HG03280 (cell line): ENCODE measurements at regions not wholly inside any gene's neighbourhood (a gene's known extent, or its start where the extent isn't known, plus 50 kb on each side); places are given as distances from the start of the nearest gene placed in this dataset.
A peak's percentile ranks its signal among the peaks of the same experiment; 100 is the strongest.
"Not testable (repeated sequence)": the region's sequence is repeated elsewhere in the genome, so short reads cannot be mapped to it uniquely, and the experiment has no call there.

Experiments
- ATAC-seq: cut with Tn5 transposase; IDR thresholded peaks from one replicate; pipeline ENCODE4 v1.9.1; 2021; ENCODE audit warnings: mild to moderate bottlenecking, moderate library complexity; ENCODE audit not compliant: unreplicated experiment

DNA sequence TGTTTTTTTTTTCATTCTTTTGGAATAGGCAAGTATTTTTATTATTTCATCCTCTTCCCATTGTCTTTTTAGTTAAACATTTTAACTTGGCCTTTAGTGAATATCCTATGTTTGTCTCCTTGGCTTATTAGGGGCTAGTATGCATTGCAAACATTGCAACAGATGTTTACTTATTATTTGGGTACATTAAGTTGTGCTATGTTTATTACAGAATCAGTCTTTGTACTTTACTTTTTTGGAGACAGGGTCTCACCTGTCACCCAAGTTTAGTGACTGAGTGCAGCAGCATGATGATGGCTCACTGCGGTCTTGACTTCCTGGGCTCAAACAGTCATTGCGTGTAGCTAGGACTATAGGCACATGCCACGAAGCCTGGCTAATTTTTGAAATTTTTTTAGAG, 51.1 kb upstream of the NUDT6 start:
- ATAC-seq, result no peak

DNA sequence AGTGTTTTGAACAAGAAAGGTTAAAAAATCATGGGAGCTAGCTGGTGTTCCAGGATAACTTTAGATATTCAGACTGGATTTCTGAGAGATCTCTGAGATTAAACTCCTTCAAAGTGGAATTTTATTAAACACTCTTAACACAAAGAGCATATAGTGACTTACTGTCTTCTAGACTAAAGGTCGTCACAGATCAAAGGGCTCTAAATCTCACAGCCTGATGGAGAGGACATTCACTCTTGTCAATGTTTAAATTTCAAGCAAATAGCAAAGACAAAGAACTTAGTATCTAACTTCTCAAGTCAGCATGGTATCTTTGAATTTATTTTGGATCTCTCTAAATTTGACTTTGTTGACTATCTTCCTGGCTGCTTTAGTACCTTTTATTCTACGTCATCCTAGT, 53.7 kb upstream of the NUDT6 start:
- no peak for ATAC-seq

DNA sequence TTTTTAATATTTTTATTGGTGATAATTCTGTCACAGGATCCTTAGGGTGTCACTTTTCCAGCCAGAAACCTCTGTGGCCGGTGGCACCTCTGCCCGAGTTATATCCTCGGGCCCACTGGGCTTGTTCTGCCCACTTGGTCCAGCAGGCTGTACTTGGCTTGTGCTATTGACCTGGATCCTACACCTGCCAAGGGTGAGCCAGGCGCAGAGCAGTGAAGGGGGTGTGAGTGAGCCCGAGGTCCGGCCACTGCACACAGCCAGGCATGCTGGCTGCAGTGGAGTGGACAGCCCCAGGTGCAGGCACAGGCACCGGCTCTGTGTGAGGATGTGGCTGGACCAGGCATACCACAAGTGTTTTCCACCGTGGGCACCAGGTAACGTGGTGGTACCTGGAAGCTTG, 54.7 kb upstream of the NUDT6 start:
- no peak for ATAC-seq

DNA sequence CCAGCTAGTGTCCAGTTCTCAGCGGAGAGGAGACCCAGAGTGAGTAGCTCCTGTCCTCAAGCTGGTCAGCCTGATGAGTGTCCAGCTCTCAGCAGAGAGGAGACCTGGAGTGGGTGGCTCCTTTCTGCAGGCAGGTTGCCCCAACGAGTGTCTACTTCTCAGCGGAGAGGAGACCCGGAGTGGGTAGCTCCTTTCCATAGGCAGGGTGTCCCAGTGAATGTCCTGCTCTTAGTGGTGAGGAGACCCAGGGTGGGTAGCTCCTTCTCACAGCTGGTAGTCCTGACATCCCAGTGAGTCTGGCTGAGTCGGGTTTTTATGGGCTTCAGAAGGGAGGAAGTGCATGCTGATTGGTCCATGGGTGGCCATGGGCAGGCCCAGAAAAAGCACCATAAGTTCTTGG, 55.7 kb upstream of the NUDT6 start:
- no peak for ATAC-seq

DNA sequence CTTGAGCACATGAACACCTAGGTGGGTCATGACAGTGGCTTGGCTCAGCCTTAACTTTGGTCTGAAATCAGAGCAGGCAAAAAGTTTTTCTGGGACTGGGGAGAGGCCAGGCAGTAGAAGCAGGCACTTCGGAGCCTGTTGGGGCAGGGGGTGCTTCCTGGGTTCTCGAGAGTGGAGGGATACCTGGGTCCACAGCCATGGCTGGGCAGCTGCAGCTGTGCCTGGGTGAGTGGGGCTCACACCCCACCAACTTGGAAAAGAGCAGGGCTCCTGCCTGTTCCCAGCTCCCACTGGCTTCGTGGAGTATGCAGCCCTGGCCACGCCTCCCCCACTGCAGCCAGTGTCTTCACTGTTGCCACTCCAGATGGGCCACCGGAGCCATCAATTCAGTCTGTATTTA, 56.4 kb upstream of the NUDT6 start:
- ATAC-seq, result no peak

DNA sequence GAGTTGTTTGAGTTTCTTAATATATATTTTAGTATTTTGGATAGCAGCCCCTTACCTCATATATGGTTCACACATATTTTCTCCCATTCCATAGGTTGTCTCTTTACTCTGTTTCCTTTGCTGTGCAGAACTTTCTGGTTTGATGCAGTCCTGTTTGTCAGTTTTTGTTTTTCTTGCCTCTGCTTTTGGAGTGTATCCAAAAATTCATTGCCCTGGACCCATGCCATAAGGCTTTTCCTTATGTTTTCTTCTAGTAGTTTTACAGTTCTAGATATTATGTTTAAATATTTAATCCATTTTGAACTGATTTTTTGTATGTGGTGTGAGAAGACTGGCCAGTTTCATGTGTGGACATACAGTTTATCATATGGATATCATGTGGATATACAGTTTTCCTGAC, 58.5 kb upstream of the NUDT6 start:
- no peak for ATAC-seq

DNA sequence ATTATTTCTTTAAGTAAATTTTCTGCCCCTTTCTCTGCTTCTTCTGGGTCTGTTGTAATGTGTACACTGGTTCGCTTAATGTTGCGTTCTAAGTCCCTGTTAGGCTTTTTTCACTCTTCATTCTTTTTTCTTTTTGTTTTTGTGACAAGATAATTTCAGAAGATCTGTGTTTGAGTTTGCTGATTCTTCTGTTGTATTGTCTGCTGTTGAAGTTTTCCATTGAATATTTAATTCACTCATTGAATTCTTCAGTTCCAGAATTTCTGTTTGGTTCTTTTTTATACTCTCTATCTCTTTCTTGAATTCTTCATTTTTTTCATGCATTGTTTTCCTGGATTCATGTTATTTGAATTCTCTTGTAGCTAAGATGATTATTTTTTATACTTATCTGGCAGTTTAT, 66.3 kb upstream of the NUDT6 start:
- ATAC-seq, result no peak

DNA sequence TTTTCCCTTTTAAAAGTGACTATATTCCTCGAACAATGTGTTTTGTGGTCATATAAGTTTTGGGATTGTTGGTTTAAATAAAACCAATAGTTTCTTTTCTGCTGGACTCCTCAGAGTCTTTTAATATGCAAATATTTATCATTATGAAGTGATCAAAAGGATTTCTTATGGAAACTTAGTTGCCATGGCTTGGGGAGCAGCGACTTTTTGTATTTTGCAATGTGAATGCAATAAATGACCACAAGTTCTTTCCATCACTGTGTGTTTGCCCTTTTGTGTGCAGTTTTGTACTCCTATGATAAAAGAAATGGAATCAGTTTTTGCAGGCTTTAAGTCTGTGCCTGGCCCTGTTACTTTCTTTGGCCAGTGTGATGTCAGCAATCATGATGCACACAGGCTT, 68.5 kb upstream of the NUDT6 start:
- no peak for ATAC-seq

DNA sequence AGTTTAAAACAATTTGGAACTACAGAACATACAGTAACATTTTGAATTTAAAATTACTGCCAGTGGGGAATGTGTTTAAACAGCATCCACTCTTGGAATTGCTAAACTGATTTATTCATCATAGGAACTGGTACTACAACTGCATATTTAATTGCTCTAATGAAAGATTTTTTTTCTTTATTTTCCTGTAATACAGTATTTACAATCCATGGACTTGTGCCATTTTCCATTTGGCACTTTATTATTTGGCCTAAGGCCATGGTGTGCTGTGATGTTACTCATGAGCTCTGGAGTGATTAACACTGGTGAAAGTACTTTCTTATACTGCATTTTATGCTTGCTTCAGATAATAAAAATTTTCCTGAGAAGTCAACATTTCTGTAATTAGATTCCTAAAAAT, 69.7 kb upstream of the NUDT6 start:
- ATAC-seq, result no peak

DNA sequence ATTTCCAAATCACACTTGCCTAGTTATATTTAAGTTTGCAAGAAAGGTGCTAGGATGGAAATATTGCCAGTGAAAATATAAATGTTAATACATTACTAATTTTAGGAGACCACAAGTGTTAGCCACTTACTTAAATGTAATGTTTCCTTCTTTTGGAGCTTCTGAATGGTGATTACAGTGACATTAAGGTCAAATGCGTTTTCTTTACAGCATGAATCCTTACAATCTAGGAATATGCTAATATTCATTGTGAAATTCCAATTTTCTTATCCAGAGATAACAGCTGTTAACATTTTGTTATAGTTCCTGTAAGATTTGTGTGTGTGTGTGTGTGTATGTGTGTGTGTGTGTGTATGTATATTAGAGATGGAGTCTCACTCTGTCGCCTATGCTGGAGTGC, 70.2 kb upstream of the NUDT6 start:
- no peak for ATAC-seq

DNA sequence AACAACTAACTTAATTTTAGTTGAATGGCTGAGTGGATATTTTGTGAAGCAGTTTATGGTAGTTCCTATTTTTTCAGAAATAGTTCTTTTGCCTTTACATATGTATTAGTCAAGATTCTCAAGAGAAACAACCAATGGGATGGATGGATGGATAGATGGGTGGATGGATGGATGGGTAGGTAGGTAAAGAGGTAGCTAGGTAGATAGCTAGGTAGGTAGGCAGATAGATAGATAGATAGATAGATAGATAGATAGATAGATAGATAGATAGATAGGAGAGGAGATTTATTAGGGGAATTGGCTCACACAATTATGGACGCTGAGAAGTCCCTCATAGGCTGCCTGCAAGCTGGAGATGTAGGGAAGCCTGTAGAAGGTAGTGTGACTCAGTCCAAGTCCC, 74.0 kb upstream of the NUDT6 start:
- ATAC-seq, result no peak

DNA sequence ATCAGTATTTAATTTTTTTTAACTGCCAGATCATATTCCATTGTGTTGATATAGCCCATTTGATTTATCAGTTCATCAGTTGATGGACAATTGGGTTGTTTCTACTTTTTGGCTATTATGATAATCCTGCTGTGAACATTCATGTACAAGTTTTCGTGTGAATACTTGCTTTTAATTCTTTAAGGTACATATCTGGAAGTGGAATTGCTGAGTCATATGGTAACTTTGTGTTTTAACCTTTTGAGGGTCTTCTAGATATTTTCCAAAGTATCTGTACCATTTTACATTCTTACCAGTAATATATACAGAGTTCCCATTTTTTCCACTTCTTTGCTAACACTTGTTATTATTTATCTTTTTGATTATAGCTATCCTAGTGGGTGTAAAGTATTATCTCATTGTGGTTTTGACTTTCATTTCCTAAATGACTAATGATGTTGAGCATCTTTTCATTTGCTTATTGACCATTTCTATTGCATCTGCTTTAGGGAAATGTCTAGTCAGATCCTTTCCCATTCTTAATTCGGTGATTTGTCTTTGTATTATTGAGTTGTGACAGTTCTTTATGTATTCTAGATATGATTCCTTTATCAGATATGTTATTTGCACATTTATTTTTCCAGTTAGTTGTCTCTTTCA, 75.2 kb upstream of the NUDT6 start:
- peak; percentile 57 for ATAC-seq

DNA sequence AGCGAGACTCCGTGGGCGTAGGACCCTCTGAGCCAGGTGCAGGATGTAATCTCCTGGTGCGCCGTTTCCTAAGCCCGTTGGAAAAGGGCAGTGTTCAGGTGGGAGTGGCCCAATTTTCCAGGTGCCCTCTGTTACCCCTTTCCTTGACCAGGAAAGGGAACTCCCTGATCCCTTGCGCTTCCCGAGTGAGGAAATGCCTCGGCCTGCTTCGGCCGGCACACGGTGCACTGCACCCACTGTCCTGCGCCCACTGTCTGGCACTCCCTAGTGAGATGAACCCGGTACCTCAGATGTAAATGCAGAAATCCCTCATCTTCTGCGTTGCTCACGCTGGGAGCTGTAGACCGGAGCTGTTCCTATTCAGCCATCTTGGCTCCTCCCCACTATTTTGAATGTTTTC, 81.7 kb upstream of the NUDT6 start:
- not testable (repeated sequence) for ATAC-seq

DNA sequence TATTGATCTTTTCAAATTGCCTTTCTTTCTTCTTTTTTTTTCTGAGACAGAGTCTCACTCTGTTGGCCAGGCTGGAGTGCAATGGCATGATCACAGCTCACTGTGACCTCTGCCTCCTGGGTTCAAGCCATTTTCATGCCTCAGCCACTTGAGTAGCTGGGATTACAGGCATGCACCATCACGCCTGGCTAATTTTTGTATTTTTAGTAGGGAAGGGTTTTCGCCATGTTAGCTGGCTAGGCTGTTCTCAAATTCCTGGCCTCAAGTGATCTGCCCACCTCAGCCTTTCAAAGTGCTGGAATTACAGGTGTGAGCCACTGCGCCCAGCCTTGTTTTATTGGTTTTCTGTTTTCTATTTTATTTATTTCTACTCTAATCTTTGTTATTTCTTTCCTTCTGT, 82.7 kb upstream of the NUDT6 start:
- ATAC-seq, result not testable (repeated sequence)

DNA sequence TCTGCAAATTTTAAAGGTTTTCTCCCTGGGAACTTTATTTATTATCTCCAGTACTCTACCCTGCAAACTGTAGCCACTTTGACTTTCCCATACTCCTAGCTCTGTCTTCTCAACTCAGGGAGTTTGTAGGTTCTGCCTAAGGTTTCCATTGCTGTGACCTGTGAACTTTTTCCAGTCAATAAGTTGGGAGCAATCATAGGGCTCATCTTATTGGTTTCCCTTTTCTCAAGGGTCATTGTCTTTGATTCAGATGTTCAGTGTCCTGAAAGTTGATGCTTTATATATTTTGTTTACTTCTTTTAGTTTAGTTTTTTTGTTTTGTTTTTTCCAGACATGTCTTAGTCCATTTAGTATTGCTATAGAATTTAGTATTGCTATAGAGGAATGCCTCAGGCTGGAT, 85.3 kb upstream of the NUDT6 start:
- no peak for ATAC-seq

DNA sequence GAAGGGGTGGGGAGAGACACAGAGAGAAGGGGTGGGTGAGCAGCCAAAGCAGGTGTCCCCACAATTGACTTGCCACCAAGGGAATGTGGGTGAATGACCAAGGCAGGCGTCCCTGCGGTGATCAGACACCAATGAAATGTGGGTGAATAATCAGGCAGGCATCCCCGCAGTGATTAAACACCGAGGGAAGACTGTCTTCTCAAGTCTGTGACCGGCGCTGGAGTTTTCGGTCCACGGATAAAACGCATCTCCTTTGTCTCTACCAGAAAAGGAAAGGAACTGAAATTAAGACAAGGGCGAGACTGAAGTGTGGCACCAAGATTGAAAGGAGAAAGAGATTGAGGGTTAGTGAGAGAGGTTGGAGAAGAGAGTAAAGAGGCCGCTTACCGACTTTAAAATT, 90.0 kb upstream of the NUDT6 start:
- ATAC-seq, result not testable (repeated sequence)

DNA sequence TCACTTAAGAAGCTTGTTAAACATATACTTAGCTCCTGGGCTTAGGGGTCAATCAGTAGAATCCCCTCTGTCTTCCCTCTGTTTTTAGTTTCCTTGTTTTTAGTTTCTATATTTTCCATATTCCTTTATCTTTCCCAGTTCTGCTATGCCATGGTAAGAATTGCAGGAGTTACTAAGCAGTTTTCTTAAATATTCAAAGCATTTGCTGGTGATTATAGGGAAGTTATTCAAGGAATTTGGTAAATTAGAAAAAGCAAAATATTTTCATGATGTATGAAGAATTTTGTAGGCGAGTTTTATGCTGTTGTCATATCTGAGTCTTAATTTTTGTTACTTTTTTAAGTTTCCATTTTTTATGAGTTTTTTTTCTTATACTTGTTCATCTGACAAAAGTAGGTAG, 91.6 kb upstream of the NUDT6 start:
- no peak for ATAC-seq

DNA sequence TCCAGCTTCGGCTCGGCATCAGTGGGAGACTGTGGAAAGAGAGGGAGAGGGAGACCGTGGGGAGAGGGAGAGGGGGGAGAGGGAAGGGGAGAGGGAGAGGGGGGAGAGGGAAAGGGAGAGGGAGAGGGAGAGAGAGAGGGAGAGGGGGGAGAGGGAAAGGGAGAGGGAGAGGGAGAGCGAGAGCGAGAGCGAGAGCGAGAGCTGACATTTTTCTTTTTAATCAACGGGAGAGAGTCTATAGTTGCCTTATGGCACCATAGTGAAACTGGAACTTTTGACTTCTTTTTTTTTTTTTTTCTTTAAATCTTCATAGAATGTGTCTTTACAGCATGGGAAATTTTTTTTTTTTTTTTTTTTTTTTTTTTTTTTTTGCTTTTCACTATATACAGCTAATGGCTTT, 94.7 kb upstream of the NUDT6 start:
- no peak for ATAC-seq

DNA sequence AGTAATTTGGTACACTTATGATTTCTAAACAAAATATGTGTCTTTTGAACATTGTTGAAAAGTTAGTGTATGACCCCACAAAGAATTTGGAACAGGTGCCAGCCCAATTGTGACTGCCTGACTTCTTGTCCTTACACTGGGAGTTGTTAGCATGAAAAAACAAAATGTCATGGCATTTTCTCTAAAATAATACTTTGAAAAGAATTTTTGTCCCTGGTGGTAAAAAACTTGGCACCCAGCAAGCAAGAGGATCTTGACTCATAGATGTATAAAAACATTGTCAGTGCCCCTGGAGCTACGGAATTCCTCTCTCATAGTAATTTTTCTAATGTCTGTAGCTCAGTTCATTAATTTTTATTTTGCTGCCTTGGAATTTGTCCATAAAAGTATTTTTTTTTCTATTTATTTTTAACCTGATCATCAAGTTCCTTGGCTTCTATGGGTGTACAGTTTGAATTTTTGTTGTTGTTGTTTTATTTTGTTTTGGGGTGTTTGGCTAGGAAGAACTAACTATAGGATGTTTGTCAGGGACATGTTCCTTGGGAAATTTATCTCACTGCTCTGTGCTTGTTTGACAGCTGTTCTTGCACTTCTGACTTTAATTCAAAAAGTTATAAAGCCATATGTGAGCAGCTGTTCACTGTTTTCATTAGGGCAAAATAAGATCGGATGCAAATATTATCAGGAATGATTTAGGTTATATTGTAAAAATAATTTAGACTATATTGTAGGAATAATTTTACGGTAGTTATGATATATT, 95.4 kb upstream of the NUDT6 start:
- no peak for ATAC-seq

DNA sequence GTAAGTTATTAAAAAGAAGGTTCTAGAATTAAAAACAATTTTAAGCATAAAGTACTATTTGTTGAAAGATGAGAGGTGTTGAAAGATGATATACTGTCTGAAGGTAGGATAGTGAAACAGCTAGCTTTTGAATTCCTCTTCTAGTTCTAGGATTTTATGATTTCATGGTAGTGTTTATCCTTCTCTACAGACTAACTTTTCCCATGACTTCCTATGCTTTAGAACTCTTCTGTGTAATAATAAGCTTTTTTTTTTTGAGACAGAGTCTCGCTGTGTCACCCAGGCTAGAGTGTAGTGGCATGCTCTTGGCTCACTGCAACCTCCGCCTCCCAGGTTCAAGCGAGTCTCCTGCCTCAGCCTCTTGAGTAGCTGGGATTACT, 96.0 kb upstream of the NUDT6 start:
- no peak for ATAC-seq

DNA sequence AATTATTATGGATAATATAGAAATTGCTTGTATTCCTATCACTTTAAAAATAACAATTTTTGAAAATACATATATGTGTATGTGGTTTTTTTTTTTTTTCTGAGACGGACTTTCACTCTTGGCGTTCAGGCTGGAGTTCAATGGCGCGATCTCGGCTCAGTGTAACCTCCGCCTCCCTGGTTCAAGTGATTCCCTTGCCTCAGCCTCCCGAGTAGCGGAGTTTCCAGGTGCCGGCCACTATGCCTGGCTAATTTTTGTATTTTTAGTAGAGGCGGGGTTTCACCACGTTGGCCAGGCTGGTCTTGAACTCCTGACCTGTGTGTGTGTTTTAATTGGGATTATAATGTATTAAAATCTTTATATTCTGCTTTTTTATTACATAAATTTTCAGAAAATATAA, 97.9 kb upstream of the NUDT6 start:
- ATAC-seq, result no peak

DNA sequence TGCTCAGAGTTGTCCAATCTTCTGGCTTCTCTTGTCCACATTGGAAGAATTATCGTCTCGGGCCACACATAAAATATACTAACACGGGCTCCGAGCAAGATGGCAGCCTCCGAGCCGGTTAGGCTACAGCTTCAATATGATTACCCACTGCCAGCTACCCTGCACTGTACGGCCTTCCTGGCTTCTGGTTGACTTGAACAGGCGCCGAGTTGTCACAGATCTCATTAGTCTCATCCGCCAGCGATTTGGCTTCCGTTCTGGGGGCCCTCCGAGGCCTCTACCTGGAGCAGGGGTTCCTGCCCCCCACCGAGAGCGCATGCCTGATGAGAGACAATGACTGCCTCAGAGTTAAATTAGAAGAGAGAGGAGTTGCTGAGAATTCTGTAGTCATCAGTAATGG, 101.2 kb upstream of the NUDT6 start:
- ATAC-seq, result no peak

DNA sequence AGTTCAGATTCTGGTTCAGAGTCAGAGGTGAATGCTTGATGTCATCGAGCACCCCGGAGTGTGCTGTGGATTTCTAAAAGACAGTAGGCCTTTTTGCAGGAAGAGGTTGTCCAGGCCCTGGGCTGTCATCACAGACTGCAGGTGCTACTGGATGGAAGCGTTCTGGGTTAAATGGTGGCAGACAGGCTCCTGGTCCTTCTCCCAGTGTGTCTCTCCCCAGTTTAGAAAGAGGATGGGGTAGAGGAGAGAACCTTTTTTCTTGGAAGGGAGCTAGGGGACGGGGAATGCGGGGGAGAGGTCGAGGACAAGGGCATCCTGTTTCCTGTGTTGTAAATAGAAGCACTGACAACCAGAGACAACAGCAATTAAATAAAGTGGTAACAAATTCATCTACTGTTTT, 102.3 kb upstream of the NUDT6 start:
- ATAC-seq, result no peak
